ENCODE measurements at regions not wholly inside any gene's neighbourhood (a gene's known extent, or its start where the extent isn't known, plus 50 kb on each side); places are given as distances from the start of the nearest gene placed in this dataset.

GRCh38 chr1:93749487-93749886 lies 67.8 kb upstream of the BCAR3 start:
- Mint-ChIP-seq H3K27ac (no peak overlapping the region), H3K9me3 (peaks cover 26% of the 10 kb centered on the region), H3K4me3 (no peak overlapping the region), H3K4me1 (peaks cover 4% of the 10 kb centered on the region), H3K27me3 (ENCODE audit: low read depth) (peaks cover 5% of the 10 kb centered on the region; the same call in 1 of the 2 replicates), H3K36me3 (peaks cover 7% of the 10 kb centered on the region)
- TF ChIP-seq HMGXB4 (CRISPR knock-in tag; IDR thresholded peaks at IDR 0.05) (no peak), GRHL2 (CRISPR knock-in tag; IDR thresholded peaks at IDR 0.05; ENCODE audit: insufficient replicate concordance, severe bottlenecking) (no peak), MAX (CRISPR knock-in tag; IDR thresholded peaks at IDR 0.05) (no peak), SMAD4 (CRISPR knock-in tag; IDR thresholded peaks at IDR 0.05) (no peak), E2F1 (CRISPR knock-in tag; IDR thresholded peaks at IDR 0.05) (no peak), SOX15 (CRISPR knock-in tag; IDR thresholded peaks at IDR 0.05) (no peak), ZNF121 (CRISPR knock-in tag; IDR thresholded peaks at IDR 0.05) (no peak), SMAD3 (CRISPR knock-in tag; IDR thresholded peaks at IDR 0.05; ENCODE audit: borderline replicate concordance) (no peak), ZNF232 (CRISPR knock-in tag; IDR thresholded peaks at IDR 0.05) (no peak), EMX1 (CRISPR knock-in tag; IDR thresholded peaks at IDR 0.05) (no peak), AFF4 (CRISPR knock-in tag; IDR thresholded peaks at IDR 0.05; ENCODE audit: borderline replicate concordance) (no peak), TEAD1 (CRISPR knock-in tag; IDR thresholded peaks at IDR 0.05) (no peak), ZSCAN18 (CRISPR knock-in tag; IDR thresholded peaks at IDR 0.05) (no peak), ELF4 (CRISPR knock-in tag; IDR thresholded peaks at IDR 0.05; ENCODE audit: low read depth) (no peak), CBFB (CRISPR knock-in tag; IDR thresholded peaks at IDR 0.05; ENCODE audit: low read depth) (no peak), NR2C2 (CRISPR knock-in tag; IDR thresholded peaks at IDR 0.05) (no peak), FOXP4 (CRISPR knock-in tag; IDR thresholded peaks at IDR 0.05) (no peak), ERG (CRISPR knock-in tag; IDR thresholded peaks at IDR 0.05) (no peak), ZNF281 (CRISPR knock-in tag; IDR thresholded peaks at IDR 0.05) (no peak)
- POLR2A ChIA-PET, result no interaction called here
- CTCF ChIA-PET, result interaction anchor here (0.6 to 2.5 kb wide), 13 partner anchors 9 to 586 kb away, joined by 3 to 26 read pairs (median 5); no protein-coding TSS in a partner anchor
- no peak for ATAC-seq
- DNase-seq (ENCODE audit: low spot score), result no peak

All from WTC11 (cell line).